ENCODE measurements at regions not wholly inside any gene's neighbourhood (a gene's known extent, or its start where the extent isn't known, plus 50 kb on each side); places are given as distances from the start of the nearest gene placed in this dataset.
"Not testable (repeated sequence)": the region's sequence is repeated elsewhere in the genome, so short reads cannot be mapped to it uniquely, and the experiment has no call there.

GRCh38 chr4:117907646-117908045 lies 126.6 kb upstream of the NDST3 start:
- no peak for DNase-seq (ENCODE audit: low read depth, low spot score)
- no peak overlapping the region for H3K27ac ChIP-seq (ENCODE audit: low read depth, low read length)
- TF ChIP-seq, protein P1, sequence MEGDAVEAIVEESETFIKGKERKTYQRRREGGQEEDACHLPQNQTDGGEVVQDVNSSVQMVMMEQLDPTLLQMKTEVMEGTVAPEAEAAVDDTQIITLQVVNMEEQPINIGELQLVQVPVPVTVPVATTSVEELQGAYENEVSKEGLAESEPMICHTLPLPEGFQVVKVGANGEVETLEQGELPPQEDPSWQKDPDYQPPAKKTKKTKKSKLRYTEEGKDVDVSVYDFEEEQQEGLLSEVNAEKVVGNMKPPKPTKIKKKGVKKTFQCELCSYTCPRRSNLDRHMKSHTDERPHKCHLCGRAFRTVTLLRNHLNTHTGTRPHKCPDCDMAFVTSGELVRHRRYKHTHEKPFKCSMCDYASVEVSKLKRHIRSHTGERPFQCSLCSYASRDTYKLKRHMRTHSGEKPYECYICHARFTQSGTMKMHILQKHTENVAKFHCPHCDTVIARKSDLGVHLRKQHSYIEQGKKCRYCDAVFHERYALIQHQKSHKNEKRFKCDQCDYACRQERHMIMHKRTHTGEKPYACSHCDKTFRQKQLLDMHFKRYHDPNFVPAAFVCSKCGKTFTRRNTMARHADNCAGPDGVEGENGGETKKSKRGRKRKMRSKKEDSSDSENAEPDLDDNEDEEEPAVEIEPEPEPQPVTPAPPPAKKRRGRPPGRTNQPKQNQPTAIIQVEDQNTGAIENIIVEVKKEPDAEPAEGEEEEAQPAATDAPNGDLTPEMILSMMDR (IDR thresholded peaks at IDR 0.05; ENCODE audit: low read depth, low read length): no peak
- H3K4me3 ChIP-seq (ENCODE audit: low read depth, low read length): no peak overlapping the region
- ChIA-PET CTCF (no interaction called here), POLR2A (no interaction called here)
- H3K9me3 ChIP-seq (ENCODE audit: control insufficient read depth, insufficient read depth, low read length): no peaks in the 10 kb centered on the region
- H3K27me3 ChIP-seq (ENCODE audit: control insufficient read depth, insufficient read depth, low read length): no peaks in the 10 kb centered on the region

DNA sequence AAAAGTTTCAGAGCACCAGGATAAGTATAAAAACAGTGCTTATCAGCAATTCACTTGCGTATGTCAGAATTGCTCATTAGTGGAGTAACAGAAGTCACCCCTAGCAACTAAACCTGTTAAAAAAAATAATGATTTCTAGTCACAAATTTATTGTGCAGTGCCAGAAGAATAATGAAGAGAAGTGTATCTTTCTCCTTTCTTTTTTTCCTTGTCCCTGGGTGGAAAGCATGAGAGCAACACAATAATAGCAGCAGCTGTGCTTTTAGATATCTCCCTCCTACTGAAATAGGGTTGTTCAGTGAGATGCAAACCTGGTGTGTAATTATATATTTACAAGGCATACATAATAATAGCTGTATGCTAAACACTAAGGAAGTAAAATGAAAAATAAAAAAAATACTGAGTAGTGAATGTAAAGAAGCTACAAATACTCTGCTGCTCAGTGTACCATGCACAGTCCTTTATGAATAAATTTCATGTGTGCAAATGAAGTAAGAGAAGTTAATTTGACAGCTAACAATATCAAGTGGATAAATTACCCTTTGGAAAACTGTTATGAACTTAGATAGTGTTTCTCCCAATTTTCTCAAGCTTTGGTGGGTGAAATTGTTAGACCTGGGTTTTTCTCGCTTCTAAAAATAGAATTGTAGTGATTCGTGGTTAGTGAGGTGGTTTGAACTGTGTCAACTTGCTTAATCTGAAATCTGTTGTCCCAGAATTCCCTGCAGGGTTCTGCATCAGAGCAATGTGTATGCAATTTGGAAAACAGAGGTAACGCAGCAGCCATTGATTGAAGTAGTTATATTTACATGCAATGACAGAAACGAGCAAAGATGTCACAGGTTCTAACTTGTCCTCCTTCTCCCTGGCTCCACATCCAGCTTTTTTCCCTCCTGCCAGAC lies 125.7 kb upstream of the NDST3 start:
- Histone ChIP-seq H3K4me3 (ENCODE audit: low read depth, low read length) (no peak overlapping the region), H3K27ac (ENCODE audit: low read depth, low read length) (no peak overlapping the region), H3K27me3 (ENCODE audit: control insufficient read depth, insufficient read depth, low read length) (no peaks in the 10 kb centered on the region), H3K9me3 (ENCODE audit: control insufficient read depth, insufficient read depth, low read length) (no peaks in the 10 kb centered on the region)
- TF ChIP-seq, protein P1 (IDR thresholded peaks at IDR 0.05; ENCODE audit: low read depth, low read length): no peak
- CTCF ChIA-PET: no interaction called here
- no peak for DNase-seq (ENCODE audit: low read depth, low spot score)
- POLR2A ChIA-PET: no interaction called here

GRCh38 chr4:117916728-117917127 lies 117.6 kb upstream of the NDST3 start:
- CTCF ChIA-PET: no interaction called here
- Histone ChIP-seq H3K27me3 (ENCODE audit: control insufficient read depth, insufficient read depth, low read length) (no peaks in the 10 kb centered on the region), H3K27ac (ENCODE audit: low read depth, low read length) (no peak overlapping the region), H3K4me3 (ENCODE audit: low read depth, low read length) (no peak overlapping the region), H3K9me3 (ENCODE audit: control insufficient read depth, insufficient read depth, low read length) (no peaks in the 10 kb centered on the region)
- POLR2A ChIA-PET: no interaction called here
- TF ChIP-seq, protein P1 (IDR thresholded peaks at IDR 0.05; ENCODE audit: low read depth, low read length): no peak
- no peak for DNase-seq (ENCODE audit: low read depth, low spot score)

DNA sequence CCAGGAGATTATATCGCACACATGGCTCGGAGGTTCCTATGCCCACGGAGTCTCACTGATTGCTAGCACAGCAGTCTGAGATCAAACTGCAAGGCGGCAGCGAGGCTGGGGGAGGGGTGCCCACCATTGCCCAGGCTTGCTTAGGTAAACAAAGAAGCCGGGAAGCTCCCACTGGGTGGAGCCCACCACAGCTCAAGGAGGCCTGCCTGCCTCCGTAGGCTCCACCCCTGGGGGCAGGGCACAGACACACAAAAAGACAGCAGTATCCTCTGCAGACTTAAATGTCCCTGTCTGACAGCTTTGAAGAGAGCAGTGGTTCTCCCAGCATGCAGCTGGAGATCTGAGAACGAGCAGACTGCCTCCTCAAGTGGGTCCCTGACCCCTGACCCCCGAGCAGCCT lies 112.0 kb upstream of the NDST3 start:
- H3K27me3 ChIP-seq (ENCODE audit: control insufficient read depth, insufficient read depth, low read length); H3K9me3 ChIP-seq (ENCODE audit: control insufficient read depth, insufficient read depth, low read length); DNase-seq (ENCODE audit: low read depth, low spot score); H3K4me3 ChIP-seq (ENCODE audit: low read depth, low read length); POLR2A ChIA-PET; CTCF ChIA-PET; H3K27ac ChIP-seq (ENCODE audit: low read depth, low read length): not testable (repeated sequence)

DNA sequence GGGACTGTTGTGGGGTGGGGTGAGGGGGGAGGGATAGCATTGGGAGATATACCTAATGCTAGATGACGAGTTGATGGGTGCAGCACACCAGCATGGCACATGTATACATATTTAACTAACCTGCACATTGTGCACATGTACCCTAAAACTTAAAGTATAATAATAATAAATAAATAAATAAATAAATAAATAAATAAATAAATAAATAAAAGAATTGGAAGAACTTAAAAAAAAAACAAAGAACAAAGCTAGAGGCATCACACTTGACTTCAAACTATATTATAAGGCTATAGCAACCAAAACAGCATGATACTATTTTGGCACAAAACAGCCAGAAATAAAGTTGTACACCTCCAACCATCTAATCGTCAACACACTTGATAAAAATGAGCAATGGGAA lies 106.5 kb upstream of the NDST3 start:
- H3K27ac ChIP-seq (ENCODE audit: low read depth, low read length); POLR2A ChIA-PET; CTCF ChIA-PET: not testable (repeated sequence)

DNA sequence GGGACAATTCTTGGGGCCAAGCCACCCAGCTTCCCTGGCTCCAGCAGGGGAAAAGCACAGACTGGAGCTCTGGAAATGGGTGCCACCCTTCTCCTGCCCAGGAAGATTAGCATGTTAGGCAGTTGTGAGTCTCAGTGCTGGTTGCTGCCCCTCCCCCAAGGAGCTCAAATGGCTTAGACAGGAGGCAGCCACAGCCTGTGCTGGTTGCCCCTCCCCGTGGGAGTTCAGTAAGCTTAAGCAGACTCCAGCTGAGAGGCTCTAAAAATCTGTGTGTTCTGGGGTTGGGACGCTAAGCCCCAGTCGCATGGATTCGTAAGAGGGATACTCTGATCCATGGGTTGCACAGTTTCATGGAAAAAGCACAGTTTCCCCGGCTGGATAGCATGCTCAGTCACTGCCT lies 92.7 kb upstream of the NDST3 start:
- no peaks in the 10 kb centered on the region for H3K27me3 ChIP-seq (ENCODE audit: control insufficient read depth, insufficient read depth, low read length)
- ChIA-PET POLR2A (no interaction called here), CTCF (no interaction called here)
- no peak overlapping the region for H3K4me3 ChIP-seq (ENCODE audit: low read depth, low read length)
- DNase-seq (ENCODE audit: low read depth, low spot score): no peak
- H3K27ac ChIP-seq (ENCODE audit: low read depth, low read length): no peak overlapping the region
- TF ChIP-seq, protein P1 (IDR thresholded peaks at IDR 0.05; ENCODE audit: low read depth, low read length): no peak
- H3K9me3 ChIP-seq (ENCODE audit: control insufficient read depth, insufficient read depth, low read length): no peaks in the 10 kb centered on the region

More for the DNA sequence above, 106.5 kb upstream of the NDST3 start:
- not testable (repeated sequence) for H3K27me3 ChIP-seq (ENCODE audit: control insufficient read depth, insufficient read depth, low read length); DNase-seq (ENCODE audit: low read depth, low spot score); H3K4me3 ChIP-seq (ENCODE audit: low read depth, low read length); H3K9me3 ChIP-seq (ENCODE audit: control insufficient read depth, insufficient read depth, low read length)
